Activated CD4-positive, alpha-beta T cell treated with anti-CD3 and anti-CD28 coated beads, Interleukin-2, Interleukin-4, amounts not matched to agents 100 ng/mL and 50 ng/mL, durations not matched to agents 16 hours and 8 hours (primary cell): ENCODE measurements at regions not wholly inside any gene's neighbourhood (a gene's known extent, or its start where the extent isn't known, plus 50 kb on each side); places are given as distances from the start of the nearest gene placed in this dataset.

ENCODE experiments used
- DNase-seq: peaks from one replicate; pipeline ENCODE4 v3.0.0-alpha.2; 2020; ENCODE audit warnings: low spot score

- DNase-seq: no peak
These were observed 1047.4 kb upstream of the C9orf72 start for GRCh38 chr9:28620661-28621060.

GRCh38 chr9:28624771-28625170 is 1051.5 kb upstream of the C9orf72 start:
- DNase-seq: no peak

GRCh38 chr9:28628031-28628430 is 1054.8 kb upstream of the C9orf72 start:
- DNase-seq: no peak

- DNase-seq: no peak
These were observed 1075.4 kb upstream of the C9orf72 start for GRCh38 chr9:28648723-28649122.

GRCh38 chr9:28650327-28650726 is 1077.0 kb upstream of the C9orf72 start:
- DNase-seq: no peak

- DNase-seq: no peak
These were observed 1077.9 kb upstream of the C9orf72 start for GRCh38 chr9:28651050-28651722.

- no peak for DNase-seq
These were observed 1079.9 kb upstream of the C9orf72 start for GRCh38 chr9:28653216-28653615.

- no peak for DNase-seq
These were observed 1083.4 kb upstream of the C9orf72 start for GRCh38 chr9:28656727-28657126.

GRCh38 chr9:28661853-28662252 is 1088.6 kb upstream of the C9orf72 start:
- DNase-seq: no peak

GRCh38 chr9:28662675-28663074 is 1089.4 kb upstream of the C9orf72 start:
- DNase-seq: no peak

- no peak for DNase-seq
These were observed 1094.9 kb upstream of the C9orf72 start for GRCh38 chr9:28668158-28668557.

- no peak for DNase-seq
These were observed 1097.7 kb upstream of the C9orf72 start for GRCh38 chr9:28671000-28671399.

- DNase-seq: no peak
These were observed 1104.8 kb upstream of the C9orf72 start for GRCh38 chr9:28678097-28678496.

GRCh38 chr9:28688172-28688571 is 1114.9 kb upstream of the C9orf72 start:
- no peak for DNase-seq

- no peak for DNase-seq
These were observed 1118.7 kb upstream of the C9orf72 start for GRCh38 chr9:28692012-28692411.

GRCh38 chr9:28696960-28697359 is 1123.7 kb upstream of the C9orf72 start:
- DNase-seq: no peak

- DNase-seq: no peak
These were observed 1126.4 kb upstream of the C9orf72 start for GRCh38 chr9:28699632-28700031.

- no peak for DNase-seq
These were observed 1134.3 kb upstream of the C9orf72 start for GRCh38 chr9:28707616-28708015.

- DNase-seq: no peak
These were observed 1140.9 kb upstream of the C9orf72 start for GRCh38 chr9:28714188-28714587.

GRCh38 chr9:28718226-28718625 is 1144.9 kb upstream of the C9orf72 start:
- no peak for DNase-seq

- DNase-seq: no peak
These were observed 1147.5 kb upstream of the C9orf72 start for GRCh38 chr9:28720746-28721145.

GRCh38 chr9:28730111-28730510 is 1156.8 kb upstream of the C9orf72 start:
- no peak for DNase-seq

GRCh38 chr9:28735738-28736342 is 1162.6 kb upstream of the C9orf72 start:
- no peak for DNase-seq

- no peak for DNase-seq
These were observed 1168.2 kb upstream of the C9orf72 start for GRCh38 chr9:28741459-28741858.
